Endometrial microvascular endothelial cells (primary cell): ENCODE measurements at regions not wholly inside any gene's neighbourhood (a gene's known extent, or its start where the extent isn't known, plus 50 kb on each side); places are given as distances from the start of the nearest gene placed in this dataset.

Experiments used
- in situ Hi-C: cut with HindIII; loops from 2 replicates; pipeline ENCODE4 v1.10.0; 2017; ENCODE audit warnings: low sequenced_read_pairs, low pct_unique_long_range_greater_than_20kb; ENCODE audit errors: inconsistent ontology term

- in situ Hi-C loops: no loop called here
Observed at GRCh38 chr2:176388861-176389260, 119.6 kb downstream of the MTX2 start.

DNA sequence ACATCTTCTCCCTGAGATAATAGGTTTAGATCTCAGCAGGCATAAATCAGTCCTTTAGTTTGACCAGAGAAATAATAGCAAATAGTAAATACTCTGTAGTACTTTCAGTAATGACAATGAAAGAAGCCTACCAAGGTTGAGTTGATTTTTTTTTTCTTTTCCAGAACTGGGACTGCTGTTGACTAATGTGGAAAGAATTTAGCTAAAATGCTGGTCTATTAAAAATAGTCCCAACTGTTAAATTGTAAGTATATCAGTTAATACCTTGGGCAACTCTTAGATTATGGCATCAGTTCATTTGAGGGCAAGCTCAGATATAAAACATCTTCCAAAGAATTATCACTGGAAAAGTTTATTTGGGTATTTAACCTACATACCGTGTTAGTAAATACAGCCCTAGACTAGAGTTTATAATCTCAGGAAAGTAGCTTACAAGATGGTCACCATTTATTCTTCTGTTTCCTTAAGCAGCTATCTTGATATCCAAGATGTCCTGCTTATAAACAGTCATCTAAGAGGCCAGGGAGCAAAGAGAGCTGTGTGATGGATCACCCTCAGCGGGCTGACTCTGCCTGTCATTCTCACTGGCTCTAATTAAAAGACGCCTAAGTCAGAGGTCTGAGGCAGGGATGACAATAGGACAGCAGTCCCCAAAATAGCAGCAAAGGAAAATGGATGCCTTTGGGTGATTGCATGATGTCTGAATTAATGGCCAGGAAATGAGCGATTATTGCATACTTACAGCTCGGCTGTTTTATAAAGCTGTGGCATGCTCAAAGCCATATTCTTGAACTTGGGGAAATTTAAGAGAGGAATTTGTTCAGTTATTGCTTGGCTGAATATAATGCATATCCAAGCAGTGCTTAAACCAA is 121.3 kb downstream of the MTX2 start:
- in situ Hi-C loops: no loop called here

DNA sequence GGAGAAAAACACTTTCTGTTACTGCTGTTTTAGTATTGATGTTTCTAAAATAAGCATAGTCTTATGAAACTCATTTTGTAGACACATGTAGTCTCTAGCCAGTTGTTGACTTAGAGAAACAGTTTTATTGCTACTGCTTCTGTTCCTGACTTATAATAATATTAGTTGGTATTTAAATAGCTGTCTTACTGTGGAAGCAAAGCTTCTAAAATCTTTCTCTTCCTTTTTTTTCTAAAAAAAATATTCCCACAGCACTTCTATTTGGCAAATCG is 121.8 kb downstream of the MTX2 start:
- in situ Hi-C loops: no loop called here

- in situ Hi-C loops: no loop called here
Observed at GRCh38 chr2:176392249-176392648, 123.0 kb downstream of the MTX2 start.

DNA sequence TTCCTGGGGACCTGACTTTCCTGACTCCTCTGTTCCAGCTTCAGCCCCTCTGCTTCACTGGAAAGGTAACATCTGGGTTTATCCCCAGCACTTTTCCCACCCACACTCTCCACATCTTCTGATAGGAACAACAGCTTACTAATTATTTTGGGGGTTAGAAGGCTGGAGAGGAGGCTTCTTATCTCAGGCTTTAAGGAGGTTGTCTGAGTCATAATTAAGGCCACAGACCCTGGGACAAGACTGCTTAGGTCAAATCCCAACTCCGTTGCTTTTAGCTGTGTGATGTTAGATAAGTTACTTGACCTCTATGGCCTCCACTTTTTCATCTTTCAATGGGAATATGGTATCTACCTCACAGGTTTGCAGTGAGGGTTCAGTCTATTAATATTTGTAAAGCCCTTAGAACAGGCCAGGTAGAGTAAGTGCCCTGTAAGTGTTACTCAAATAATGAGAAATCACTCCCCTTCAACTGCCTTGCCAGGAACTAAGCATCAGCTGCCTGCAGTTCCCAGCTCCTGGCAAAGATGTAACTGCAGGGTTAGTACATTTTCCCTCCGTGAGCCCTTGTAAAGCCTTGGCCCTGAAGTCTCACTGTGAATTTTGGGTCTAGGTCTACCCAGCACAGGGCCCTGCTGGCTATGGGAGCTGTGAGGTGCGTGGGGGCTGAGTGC is 123.6 kb downstream of the MTX2 start:
- in situ Hi-C loops: no loop called here

GRCh38 chr2:176395273-176395854 is 126.1 kb downstream of the MTX2 start:
- in situ Hi-C loops: no loop called here

DNA sequence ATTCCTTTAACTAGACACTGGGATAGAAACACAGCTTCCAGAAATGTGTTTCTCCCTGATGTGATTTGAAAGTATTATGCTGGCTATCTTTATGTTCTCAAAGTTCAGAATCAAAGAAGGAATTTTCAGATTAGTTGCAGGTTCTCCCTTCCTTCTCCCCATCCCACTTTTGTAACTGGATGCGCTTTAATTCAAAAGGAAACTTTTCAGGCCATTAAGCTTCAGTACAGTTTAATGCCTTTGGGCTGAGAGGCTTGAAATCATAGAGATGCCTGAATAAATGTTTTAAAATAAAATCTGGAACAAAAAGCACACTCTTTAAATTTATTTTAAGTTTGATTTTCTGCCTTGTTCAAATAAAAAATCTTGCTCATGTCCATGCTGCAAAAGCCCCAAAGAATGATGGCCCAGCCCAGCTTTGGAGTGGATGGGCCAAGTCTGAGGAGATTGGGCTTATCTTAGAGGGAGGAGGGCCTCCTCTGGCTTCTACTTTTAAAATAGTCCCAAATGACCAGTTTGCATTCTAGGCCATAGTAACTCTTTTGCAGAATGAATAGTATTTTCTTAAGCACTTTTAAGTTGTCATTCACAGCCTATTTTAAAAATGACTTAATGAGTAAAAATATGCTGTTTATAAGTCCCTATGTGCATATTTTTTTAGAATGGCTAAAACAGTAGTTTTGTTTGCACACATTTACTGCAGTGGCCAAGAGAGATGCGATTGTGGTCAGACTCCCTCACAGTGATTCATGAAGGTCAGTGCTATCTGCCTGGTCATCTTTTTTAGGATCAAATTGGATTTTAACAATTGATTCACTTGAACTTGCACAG is 129.2 kb downstream of the MTX2 start:
- in situ Hi-C loops: no loop called here

GRCh38 chr2:176399074-176399598 is 129.9 kb downstream of the MTX2 start:
- in situ Hi-C loops: no loop called here

GRCh38 chr2:176405477-176405876 is 136.2 kb downstream of the MTX2 start:
- in situ Hi-C loops: no loop called here

- in situ Hi-C loops: no loop called here
Observed at GRCh38 chr2:176407706-176408105, 138.5 kb downstream of the MTX2 start.

GRCh38 chr2:176409671-176410070 is 140.4 kb downstream of the MTX2 start:
- in situ Hi-C loops: no loop called here

DNA sequence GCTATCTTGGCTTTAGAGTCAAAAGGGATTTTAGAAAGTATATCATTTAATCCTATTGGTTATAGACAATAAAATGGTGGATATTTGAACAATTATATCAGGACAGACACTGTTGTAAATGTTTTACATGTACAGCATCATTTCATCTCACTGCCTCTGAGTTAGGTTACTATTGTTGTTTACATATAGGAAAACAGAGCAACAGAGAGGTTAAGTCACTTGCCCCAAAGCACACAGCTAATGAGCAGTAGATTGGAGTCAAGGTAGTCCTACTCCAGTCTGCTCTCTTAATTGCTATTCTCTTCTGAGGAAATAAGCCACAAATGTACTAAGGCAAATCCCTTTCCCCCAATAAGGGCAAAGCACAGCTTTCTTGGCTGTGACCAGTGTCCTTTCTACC is 142.9 kb downstream of the MTX2 start:
- in situ Hi-C loops: no loop called here

- in situ Hi-C loops: no loop called here
Observed at GRCh38 chr2:176413786-176414185, 144.5 kb downstream of the MTX2 start.

DNA sequence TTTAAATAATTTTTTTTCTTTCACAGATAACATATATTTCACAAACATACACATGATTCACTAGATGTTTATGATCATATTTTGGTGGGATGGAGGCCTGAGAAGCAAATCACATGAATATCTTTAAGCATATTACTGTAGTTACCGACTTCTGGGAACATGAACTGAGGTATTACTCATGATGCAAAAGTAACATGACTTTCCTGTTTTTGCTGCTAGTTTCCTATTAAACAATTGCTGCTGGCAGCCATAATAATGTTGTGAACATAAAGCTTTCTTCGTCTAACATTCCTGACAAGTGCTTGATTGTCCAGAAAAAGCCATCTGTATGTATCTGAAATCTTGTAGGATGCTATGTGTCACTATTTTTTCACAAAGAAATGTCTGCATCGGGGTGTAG is 145.4 kb downstream of the MTX2 start:
- in situ Hi-C loops: no loop called here

DNA sequence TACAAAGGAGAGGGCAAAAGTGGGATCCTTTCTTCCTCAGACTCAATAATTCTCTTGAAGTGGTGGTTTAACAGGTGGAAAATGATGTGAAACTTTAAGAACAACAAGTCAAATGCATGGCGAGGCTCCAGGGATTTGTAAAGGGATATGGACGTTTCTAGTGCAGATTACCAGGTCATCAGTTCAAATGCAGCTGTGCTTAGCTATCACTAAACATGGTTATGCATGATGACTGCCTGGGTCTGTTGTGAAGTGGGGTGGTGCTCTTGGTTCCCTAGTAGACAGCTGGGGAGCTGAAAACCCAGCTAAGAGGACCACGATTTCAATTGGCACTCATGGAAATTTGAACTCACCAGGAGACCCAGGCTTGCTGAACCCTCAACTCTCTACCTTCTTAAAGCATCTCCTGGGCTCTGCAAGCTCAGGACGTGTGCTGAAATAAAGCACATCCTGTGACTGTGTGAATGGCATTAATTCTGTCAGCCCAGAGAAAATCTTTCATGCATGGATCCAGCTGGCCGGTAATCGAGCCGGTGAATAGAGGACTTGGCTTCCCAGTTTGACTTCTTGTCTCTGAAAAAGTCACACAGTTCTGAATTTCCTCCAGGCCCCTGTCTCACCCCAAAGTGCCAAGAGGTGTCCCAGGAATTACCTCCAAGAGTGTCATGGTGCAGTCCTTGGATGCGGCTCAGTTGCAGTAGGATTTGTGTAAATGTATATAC is 146.1 kb downstream of the MTX2 start:
- in situ Hi-C loops: no loop called here

- in situ Hi-C loops: no loop called here
Observed at GRCh38 chr2:176415937-176416499, 146.8 kb downstream of the MTX2 start.

DNA sequence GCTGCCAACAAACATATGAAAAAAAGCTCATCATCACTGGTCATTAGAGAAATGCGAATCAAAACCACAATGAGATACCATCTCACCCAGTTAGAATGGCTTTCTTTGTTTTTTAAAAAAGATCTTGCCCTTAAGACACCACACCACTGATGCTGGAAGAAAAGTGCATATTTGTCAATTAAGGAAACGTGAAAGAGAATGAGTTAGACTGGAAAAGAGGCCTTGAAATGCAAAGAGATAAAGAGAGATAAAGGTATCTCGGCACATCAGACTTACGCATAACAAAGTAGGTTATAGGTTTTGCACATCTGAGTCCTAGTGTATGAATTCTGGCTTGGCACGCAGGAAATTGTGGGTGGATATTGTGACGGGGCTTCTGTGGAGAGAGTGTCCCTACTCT is 149.5 kb downstream of the MTX2 start:
- in situ Hi-C loops: no loop called here

- in situ Hi-C loops: no loop called here
Observed at GRCh38 chr2:176419591-176420071, 150.4 kb downstream of the MTX2 start.
